SK-N-SH treated with all-trans-retinoic acid at 6 μM for 48 hours (cell line): ENCODE measurements at regions not wholly inside any gene's neighbourhood (a gene's known extent, or its start where the extent isn't known, plus 50 kb on each side); places are given as distances from the start of the nearest gene placed in this dataset.

ENCODE experiments used
- ATAC-seq: fragments of 200-7000 bp; cut with Tn5 transposase; 3 replicates; pipeline ENCODE4 v1.9.1; 2020; ENCODE audit warnings: mild to moderate bottlenecking, moderate library complexity
- ARNTL ChIP-seq: fragments of 450-650 bp; formaldehyde crosslinking; IDR thresholded peaks from 2 replicates; pipeline ENCODE4 v1.5.0; 2020; ENCODE audit warnings: low read depth, mild to moderate bottlenecking, moderate library complexity, borderline replicate concordance
- BACH2 ChIP-seq: fragments of 250-450 bp; sonication (Bioruptor Pico); IDR thresholded peaks from 2 replicates; pipeline ENCODE4 v1.9.0; 2021; ENCODE audit warnings: mild to moderate bottlenecking, borderline replicate concordance
- CSDC2 ChIP-seq: fragments of 250-450 bp; sonication (Bioruptor Pico); IDR thresholded peaks from 2 replicates; pipeline ENCODE4 v1.5.0; 2020; ENCODE audit warnings: mild to moderate bottlenecking, moderate library complexity
- ESRRG ChIP-seq: fragments of 250-450 bp; sonication (Bioruptor Pico); IDR thresholded peaks from 2 replicates; pipeline ENCODE4 v1.6.1; 2021; ENCODE audit warnings: mild to moderate bottlenecking
- GLIS3 ChIP-seq: fragments of 250-450 bp; sonication (Bioruptor Pico); IDR thresholded peaks from 2 replicates; pipeline ENCODE4 v1.5.0; 2020; ENCODE audit warnings: mild to moderate bottlenecking, moderate library complexity
- ISL1 ChIP-seq: fragments of 250-450 bp; sonication (Bioruptor Pico); IDR thresholded peaks from 2 replicates; pipeline ENCODE4 v2.1.2; 2022; ENCODE audit warnings: mild to moderate bottlenecking, moderate library complexity
- OSR1 ChIP-seq: fragments of 250-450 bp; sonication (Bioruptor Pico); IDR thresholded peaks from 2 replicates; pipeline ENCODE4 v1.8.0; 2022; ENCODE audit warnings: moderate library complexity, mild to moderate bottlenecking, inconsistent platforms
- PPARA ChIP-seq: fragments of 250-450 bp; sonication (Bioruptor Pico); IDR thresholded peaks from 2 replicates; pipeline ENCODE4 v1.5.0; 2020; ENCODE audit warnings: mild to moderate bottlenecking, borderline replicate concordance
- RARB ChIP-seq: fragments of 250-450 bp; sonication (Bioruptor Pico); IDR thresholded peaks from 2 replicates; pipeline ENCODE4 v1.8.0; 2021; ENCODE audit warnings: mild to moderate bottlenecking, moderate library complexity
- SNAI2 ChIP-seq: fragments of 250-450 bp; sonication (Bioruptor Pico); IDR thresholded peaks from 2 replicates; pipeline ENCODE4 v1.5.0; 2020; ENCODE audit warnings: mild to moderate bottlenecking, moderate library complexity
- TCF4 ChIP-seq: fragments of 250-450 bp; sonication (Bioruptor Pico); IDR thresholded peaks from 2 replicates; pipeline ENCODE4 v1.8.0; 2021; ENCODE audit warnings: mild to moderate bottlenecking, moderate library complexity, borderline replicate concordance
- TOX ChIP-seq: fragments of 250-450 bp; sonication (Bioruptor Pico); IDR thresholded peaks from 2 replicates; pipeline ENCODE4 v1.8.0; 2021; ENCODE audit warnings: mild to moderate bottlenecking, moderate library complexity, borderline replicate concordance
- ZC3H10 ChIP-seq: fragments of 250-450 bp; sonication (Bioruptor Pico); IDR thresholded peaks from 2 replicates; pipeline ENCODE4 v1.5.1; 2021; ENCODE audit warnings: mild to moderate bottlenecking, moderate library complexity
- ZFP3 ChIP-seq: fragments of 250-450 bp; sonication (Bioruptor Pico); IDR thresholded peaks from 2 replicates; pipeline ENCODE4 v1.5.0; 2020; ENCODE audit warnings: mild to moderate bottlenecking, moderate library complexity
- ZFP30 ChIP-seq: fragments of 450-650 bp; formaldehyde crosslinking; IDR thresholded peaks from 2 replicates; pipeline ENCODE4 v1.5.0; 2022; ENCODE audit warnings: mild to moderate bottlenecking, moderate library complexity
- ZNF565 ChIP-seq: fragments of 450-650 bp; formaldehyde crosslinking; conservative IDR thresholded peaks from 2 replicates; pipeline ENCODE4 v1.5.0; 2020; ENCODE audit warnings: low read depth, mild to moderate bottlenecking, moderate library complexity
- ZNF70 ChIP-seq: fragments of 450-650 bp; formaldehyde crosslinking; IDR thresholded peaks from 2 replicates; pipeline ENCODE4 v1.5.0; 2020; ENCODE audit warnings: mild to moderate bottlenecking, moderate library complexity
- ZNF8 ChIP-seq: fragments of 450-650 bp; formaldehyde crosslinking; IDR thresholded peaks from 2 replicates; pipeline ENCODE4 v1.5.0; 2020; ENCODE audit warnings: mild to moderate bottlenecking, moderate library complexity
- TF ChIP-seq, protein P1 (sequence below): fragments of 250-450 bp; sonication (Bioruptor Pico); IDR thresholded peaks from 2 replicates; pipeline ENCODE4 v1.8.0; 2021; ENCODE audit warnings: low read depth, mild to moderate bottlenecking, moderate library complexity, borderline replicate concordance
- TF ChIP-seq, protein P2 (sequence below): fragments of 250-450 bp; sonication (Bioruptor Pico); IDR thresholded peaks from 2 replicates; pipeline ENCODE4 v1.5.1; 2020; ENCODE audit warnings: low read depth, mild to moderate bottlenecking, moderate library complexity
- TF ChIP-seq, protein P3 (sequence below): fragments of 250-450 bp; sonication (Bioruptor Pico); IDR thresholded peaks from 2 replicates; pipeline ENCODE4 v1.5.1; 2021; ENCODE audit warnings: mild to moderate bottlenecking, moderate library complexity
- TF ChIP-seq, protein P4 (sequence below): fragments of 250-450 bp; sonication (Bioruptor Pico); IDR thresholded peaks from 2 replicates; pipeline ENCODE4 v1.8.0; 2020; ENCODE audit warnings: mild to moderate bottlenecking, moderate library complexity, borderline replicate concordance
- TF ChIP-seq, protein P5 (sequence below): fragments of 250-450 bp; sonication (Bioruptor Pico); IDR thresholded peaks from 2 replicates; pipeline ENCODE4 v1.5.0; 2020; ENCODE audit warnings: mild to moderate bottlenecking, moderate library complexity

DNA sequence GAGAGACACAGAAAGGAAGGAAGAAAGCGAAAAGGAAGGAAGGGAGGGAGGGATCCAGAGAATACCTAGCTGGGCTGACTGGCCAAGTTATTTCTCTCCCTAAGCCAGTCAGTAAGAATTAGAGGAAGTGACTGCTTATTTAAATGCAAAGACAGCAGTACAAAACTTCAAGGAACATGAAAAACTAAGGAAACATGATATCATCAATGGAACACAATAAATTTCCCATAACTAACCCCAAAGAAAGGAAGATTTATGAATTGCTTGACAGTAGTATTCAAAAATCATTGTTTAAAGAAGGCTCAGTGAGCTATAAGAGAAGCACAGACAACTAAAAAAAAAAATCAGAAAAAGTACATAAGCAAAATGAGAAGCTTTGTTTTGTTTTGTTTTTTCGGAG is 252.3 kb upstream of the SASH1 start:
- ATAC-seq = no peak
- TF ChIP-seq RARB (CRISPR knock-in tag) (no peak), ZC3H10 (CRISPR knock-in tag) (no peak), ZNF8 (no peak), OSR1 (CRISPR knock-in tag) (no peak), CSDC2 (CRISPR knock-in tag) (no peak), ESRRG (no peak)
- TF ChIP-seq, protein P1, sequence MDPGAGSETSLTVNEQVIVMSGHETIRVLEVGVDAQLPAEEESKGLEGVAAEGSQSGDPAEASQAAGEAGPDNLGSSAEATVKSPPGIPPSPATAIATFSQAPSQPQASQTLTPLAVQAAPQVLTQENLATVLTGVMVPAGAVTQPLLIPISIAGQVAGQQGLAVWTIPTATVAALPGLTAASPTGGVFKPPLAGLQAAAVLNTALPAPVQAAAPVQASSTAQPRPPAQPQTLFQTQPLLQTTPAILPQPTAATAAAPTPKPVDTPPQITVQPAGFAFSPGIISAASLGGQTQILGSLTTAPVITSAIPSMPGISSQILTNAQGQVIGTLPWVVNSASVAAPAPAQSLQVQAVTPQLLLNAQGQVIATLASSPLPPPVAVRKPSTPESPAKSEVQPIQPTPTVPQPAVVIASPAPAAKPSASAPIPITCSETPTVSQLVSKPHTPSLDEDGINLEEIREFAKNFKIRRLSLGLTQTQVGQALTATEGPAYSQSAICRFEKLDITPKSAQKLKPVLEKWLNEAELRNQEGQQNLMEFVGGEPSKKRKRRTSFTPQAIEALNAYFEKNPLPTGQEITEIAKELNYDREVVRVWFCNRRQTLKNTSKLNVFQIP (CRISPR knock-in tag) = no peak

DNA sequence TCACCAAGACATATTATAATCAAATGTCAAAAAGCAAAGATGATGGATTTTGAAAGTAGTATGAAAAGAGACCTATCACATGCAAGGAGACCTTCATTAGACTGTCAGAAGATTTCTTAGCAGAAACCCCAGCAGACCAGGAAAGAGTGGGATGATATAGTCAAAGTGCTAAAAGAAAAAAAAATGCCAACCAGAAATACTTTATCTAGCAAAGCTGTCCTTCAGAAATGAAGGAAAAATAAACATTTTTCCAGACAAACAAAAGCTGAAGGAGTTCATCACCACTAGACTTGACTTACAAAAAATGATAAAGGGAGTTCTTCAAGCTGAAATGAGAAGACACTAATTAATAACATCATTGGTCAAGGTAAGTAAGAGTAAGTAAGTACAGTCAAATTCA is 251.2 kb upstream of the SASH1 start:
- TF ChIP-seq ZFP30 = no peak
- TF ChIP-seq GLIS3 (CRISPR knock-in tag) = no peak
- TF ChIP-seq ZC3H10 (CRISPR knock-in tag) = no peak
- no peak for TF ChIP-seq ZNF565
- no peak for TF ChIP-seq SNAI2 (CRISPR knock-in tag)
- TF ChIP-seq, protein P2, sequence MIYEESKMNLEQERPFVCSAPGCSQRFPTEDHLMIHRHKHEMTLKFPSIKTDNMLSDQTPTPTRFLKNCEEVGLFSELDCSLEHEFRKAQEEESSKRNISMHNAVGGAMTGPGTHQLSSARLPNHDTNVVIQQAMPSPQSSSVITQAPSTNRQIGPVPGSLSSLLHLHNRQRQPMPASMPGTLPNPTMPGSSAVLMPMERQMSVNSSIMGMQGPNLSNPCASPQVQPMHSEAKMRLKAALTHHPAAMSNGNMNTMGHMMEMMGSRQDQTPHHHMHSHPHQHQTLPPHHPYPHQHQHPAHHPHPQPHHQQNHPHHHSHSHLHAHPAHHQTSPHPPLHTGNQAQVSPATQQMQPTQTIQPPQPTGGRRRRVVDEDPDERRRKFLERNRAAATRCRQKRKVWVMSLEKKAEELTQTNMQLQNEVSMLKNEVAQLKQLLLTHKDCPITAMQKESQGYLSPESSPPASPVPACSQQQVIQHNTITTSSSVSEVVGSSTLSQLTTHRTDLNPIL (CRISPR knock-in tag) = no peak
- TF ChIP-seq ZNF70 (CRISPR knock-in tag) = no peak
- TF ChIP-seq, protein P3, sequence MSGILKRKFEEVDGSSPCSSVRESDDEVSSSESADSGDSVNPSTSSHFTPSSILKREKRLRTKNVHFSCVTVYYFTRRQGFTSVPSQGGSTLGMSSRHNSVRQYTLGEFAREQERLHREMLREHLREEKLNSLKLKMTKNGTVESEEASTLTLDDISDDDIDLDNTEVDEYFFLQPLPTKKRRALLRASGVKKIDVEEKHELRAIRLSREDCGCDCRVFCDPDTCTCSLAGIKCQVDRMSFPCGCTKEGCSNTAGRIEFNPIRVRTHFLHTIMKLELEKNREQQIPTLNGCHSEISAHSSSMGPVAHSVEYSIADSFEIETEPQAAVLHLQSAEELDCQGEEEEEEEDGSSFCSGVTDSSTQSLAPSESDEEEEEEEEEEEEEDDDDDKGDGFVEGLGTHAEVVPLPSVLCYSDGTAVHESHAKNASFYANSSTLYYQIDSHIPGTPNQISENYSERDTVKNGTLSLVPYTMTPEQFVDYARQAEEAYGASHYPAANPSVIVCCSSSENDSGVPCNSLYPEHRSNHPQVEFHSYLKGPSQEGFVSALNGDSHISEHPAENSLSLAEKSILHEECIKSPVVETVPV = no peak
- no peak for TF ChIP-seq TCF4 (CRISPR knock-in tag)
- no peak for TF ChIP-seq CSDC2 (CRISPR knock-in tag)
- no peak for TF ChIP-seq ISL1 (CRISPR knock-in tag)
- TF ChIP-seq, protein P4, sequence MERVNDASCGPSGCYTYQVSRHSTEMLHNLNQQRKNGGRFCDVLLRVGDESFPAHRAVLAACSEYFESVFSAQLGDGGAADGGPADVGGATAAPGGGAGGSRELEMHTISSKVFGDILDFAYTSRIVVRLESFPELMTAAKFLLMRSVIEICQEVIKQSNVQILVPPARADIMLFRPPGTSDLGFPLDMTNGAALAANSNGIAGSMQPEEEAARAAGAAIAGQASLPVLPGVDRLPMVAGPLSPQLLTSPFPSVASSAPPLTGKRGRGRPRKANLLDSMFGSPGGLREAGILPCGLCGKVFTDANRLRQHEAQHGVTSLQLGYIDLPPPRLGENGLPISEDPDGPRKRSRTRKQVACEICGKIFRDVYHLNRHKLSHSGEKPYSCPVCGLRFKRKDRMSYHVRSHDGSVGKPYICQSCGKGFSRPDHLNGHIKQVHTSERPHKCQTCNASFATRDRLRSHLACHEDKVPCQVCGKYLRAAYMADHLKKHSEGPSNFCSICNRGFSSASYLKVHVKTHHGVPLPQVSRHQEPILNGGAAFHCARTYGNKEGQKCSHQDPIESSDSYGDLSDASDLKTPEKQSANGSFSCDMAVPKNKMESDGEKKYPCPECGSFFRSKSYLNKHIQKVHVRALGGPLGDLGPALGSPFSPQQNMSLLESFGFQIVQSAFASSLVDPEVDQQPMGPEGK = no peak
- TF ChIP-seq ESRRG = no peak
- no peak for TF ChIP-seq OSR1 (CRISPR knock-in tag)
- TF ChIP-seq BACH2 (CRISPR knock-in tag) = no peak
- ATAC-seq = no peak

DNA sequence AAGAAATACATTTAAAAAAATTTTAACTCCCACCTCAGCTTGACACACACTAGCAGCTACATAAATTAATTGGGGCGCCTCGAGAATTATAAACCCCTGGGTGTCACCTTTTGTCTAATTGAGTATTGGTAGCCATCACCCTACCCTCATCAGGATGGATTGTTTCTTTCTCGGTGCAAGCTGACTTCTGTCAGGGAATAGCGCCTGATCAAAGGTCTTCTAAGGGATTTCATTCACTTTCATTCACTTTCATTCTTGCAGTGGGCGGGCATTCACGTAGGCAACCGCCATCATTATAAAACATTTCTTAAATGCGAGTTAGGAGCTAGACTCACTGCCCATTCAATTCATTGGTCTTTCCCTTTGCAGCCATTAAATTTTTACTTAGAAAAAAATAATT is 239.2 kb upstream of the SASH1 start:
- TF ChIP-seq ZFP3 (CRISPR knock-in tag) = no peak
- TF ChIP-seq TCF4 (CRISPR knock-in tag) = no peak
- TF ChIP-seq OSR1 (CRISPR knock-in tag) = no peak
- TF ChIP-seq ZFP30 = no peak
- TF ChIP-seq ISL1 (CRISPR knock-in tag) = no peak
- TF ChIP-seq ZNF565 = no peak
- TF ChIP-seq CSDC2 (CRISPR knock-in tag) = no peak

DNA sequence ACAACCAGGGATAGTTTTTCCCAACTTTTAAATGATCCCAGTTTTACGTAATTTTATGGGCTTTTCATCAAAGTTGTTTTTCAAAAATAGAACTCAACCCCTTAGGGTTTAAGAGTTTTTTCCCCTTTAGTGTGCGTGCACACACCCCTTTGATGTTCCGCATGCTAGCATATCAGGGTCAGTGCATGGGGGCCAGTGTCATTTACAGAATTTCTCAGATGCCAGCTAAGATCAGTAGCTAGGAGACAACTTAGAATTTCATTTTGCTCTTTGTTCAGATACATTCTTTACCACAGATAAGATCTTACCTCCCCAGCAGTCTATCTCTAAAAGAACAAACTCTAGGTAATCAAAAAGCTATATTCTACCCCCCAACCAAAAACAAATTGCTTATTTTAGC is 238.5 kb upstream of the SASH1 start:
- TF ChIP-seq ZNF70 (CRISPR knock-in tag) = no peak
- TF ChIP-seq ARNTL = no peak
- no peak for TF ChIP-seq ZNF8
- TF ChIP-seq ZNF565 = no peak
- no peak for TF ChIP-seq BACH2 (CRISPR knock-in tag)
- no peak for TF ChIP-seq ZFP3 (CRISPR knock-in tag)
- no peak for TF ChIP-seq CSDC2 (CRISPR knock-in tag)
- TF ChIP-seq ISL1 (CRISPR knock-in tag) = no peak
- TF ChIP-seq OSR1 (CRISPR knock-in tag) = no peak
- no peak for TF ChIP-seq TCF4 (CRISPR knock-in tag)
- no peak for TF ChIP-seq ZFP30
- ATAC-seq = no peak

More for the DNA sequence above, 239.2 kb upstream of the SASH1 start:
- no peak for ATAC-seq

DNA sequence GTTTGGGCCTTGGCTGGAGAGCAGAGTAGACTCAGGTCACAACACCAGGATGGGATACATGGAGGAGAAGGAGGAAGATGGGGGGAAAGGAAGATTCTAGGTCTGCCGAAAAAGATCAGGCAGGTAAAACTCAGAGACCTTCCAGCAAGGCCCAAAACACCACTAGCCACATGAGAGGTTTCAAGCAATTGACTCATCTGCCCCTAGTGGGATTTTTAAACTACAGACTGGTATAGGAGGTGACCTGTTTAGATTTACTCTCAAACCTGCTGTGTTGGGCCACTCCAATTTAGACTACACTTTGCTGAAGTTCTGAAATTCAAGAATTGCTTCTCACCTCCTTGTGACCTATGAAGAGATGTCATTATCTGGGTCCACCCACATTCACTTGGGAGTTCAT is 236.9 kb upstream of the SASH1 start:
- no peak for TF ChIP-seq ZFP30
- TF ChIP-seq ZNF565 = no peak
- TF ChIP-seq TOX = no peak
- TF ChIP-seq SNAI2 (CRISPR knock-in tag) = no peak
- TF ChIP-seq ISL1 (CRISPR knock-in tag) = no peak
- TF ChIP-seq TCF4 (CRISPR knock-in tag) = no peak
- TF ChIP-seq, protein P5, sequence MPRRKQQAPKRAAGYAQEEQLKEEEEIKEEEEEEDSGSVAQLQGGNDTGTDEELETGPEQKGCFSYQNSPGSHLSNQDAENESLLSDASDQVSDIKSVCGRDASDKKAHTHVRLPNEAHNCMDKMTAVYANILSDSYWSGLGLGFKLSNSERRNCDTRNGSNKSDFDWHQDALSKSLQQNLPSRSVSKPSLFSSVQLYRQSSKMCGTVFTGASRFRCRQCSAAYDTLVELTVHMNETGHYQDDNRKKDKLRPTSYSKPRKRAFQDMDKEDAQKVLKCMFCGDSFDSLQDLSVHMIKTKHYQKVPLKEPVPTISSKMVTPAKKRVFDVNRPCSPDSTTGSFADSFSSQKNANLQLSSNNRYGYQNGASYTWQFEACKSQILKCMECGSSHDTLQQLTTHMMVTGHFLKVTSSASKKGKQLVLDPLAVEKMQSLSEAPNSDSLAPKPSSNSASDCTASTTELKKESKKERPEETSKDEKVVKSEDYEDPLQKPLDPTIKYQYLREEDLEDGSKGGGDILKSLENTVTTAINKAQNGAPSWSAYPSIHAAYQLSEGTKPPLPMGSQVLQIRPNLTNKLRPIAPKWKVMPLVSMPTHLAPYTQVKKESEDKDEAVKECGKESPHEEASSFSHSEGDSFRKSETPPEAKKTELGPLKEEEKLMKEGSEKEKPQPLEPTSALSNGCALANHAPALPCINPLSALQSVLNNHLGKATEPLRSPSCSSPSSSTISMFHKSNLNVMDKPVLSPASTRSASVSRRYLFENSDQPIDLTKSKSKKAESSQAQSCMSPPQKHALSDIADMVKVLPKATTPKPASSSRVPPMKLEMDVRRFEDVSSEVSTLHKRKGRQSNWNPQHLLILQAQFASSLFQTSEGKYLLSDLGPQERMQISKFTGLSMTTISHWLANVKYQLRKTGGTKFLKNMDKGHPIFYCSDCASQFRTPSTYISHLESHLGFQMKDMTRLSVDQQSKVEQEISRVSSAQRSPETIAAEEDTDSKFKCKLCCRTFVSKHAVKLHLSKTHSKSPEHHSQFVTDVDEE (CRISPR knock-in tag) = no peak
- no peak for TF ChIP-seq RARB (CRISPR knock-in tag)
- TF ChIP-seq PPARA (CRISPR knock-in tag) = no peak
- ATAC-seq = no peak
